GM23338 (cell line): ENCODE measurements at regions not wholly inside any gene's neighbourhood (a gene's known extent, or its start where the extent isn't known, plus 50 kb on each side); places are given as distances from the start of the nearest gene placed in this dataset.
A peak's percentile ranks its signal among the peaks of the same experiment; 100 is the strongest.

ENCODE experiments used
- ATAC-seq: fragments of 200-7000 bp; cut with Tn5 transposase; 3 replicates; pipeline ENCODE4 v1.9.1; 2020
- DNase-seq: peaks from one replicate; pipeline ENCODE4 v3.0.0-alpha.2; 2015; ENCODE audit warnings: low spot score
- H2AFZ ChIP-seq: fragments of 200-600 bp; sonication (generic); 2 replicates; pipeline ENCODE4 v1.8.0; 2016; ENCODE audit warnings: antibody characterized with exemption, mild to moderate bottlenecking, moderate library complexity
- H3F3A ChIP-seq: fragments of 200-600 bp; sonication (generic); replicated peaks from 2 replicates; pipeline ENCODE4 v1.8.0; 2017; ENCODE audit warnings: antibody characterized with exemption, mixed run types, low read depth
- H3K27ac ChIP-seq: fragments of 200-600 bp; sonication (generic); 2 replicates; pipeline ENCODE4 v1.6.1; 2016; ENCODE audit warnings: low read depth
- H3K27me3 ChIP-seq: fragments of 200-600 bp; sonication (generic); 2 replicates; pipeline ENCODE4 v1.8.0; 2016; ENCODE audit warnings: mild to moderate bottlenecking, mixed run types, moderate library complexity; ENCODE audit not compliant: insufficient read depth
- H3K36me3 ChIP-seq: fragments of 200-600 bp; sonication (generic); 2 replicates; pipeline ENCODE4 v1.8.0; 2016; ENCODE audit warnings: mild to moderate bottlenecking; ENCODE audit not compliant: insufficient read depth
- H3K4me1 ChIP-seq: fragments of 200-600 bp; sonication (generic); 2 replicates; pipeline ENCODE4 v1.8.0; 2016; ENCODE audit warnings: mild to moderate bottlenecking, moderate library complexity; ENCODE audit not compliant: insufficient read depth
- H3K4me2 ChIP-seq: fragments of 200-600 bp; sonication (generic); 2 replicates; pipeline ENCODE4 v1.7.1; 2017; ENCODE audit warnings: mixed run types
- H3K4me3 ChIP-seq: fragments of 200-600 bp; sonication (generic); 2 replicates; pipeline ENCODE4 v1.6.1; 2016; ENCODE audit warnings: mixed run types
- H3K79me2 ChIP-seq: fragments of 200-600 bp; sonication (generic); replicated peaks from 2 replicates; pipeline ENCODE4 v1.8.0; 2017; ENCODE audit warnings: mild to moderate bottlenecking; ENCODE audit not compliant: insufficient read depth
- H3K9me2 ChIP-seq: fragments of 200-600 bp; sonication (generic); 2 replicates; pipeline ENCODE4 v1.8.0; 2017; ENCODE audit not compliant: insufficient read depth
- H4K20me1 ChIP-seq: fragments of 200-600 bp; sonication (generic); replicated peaks from 2 replicates; pipeline ENCODE4 v1.8.0; 2017; ENCODE audit warnings: mild to moderate bottlenecking; ENCODE audit not compliant: insufficient read depth
- H3K27ac Mint-ChIP-seq: 2 replicates; pipeline ENCODE4 v1.8.0; 2020; ENCODE audit warnings: inconsistent platforms, mild to moderate bottlenecking, moderate library complexity, mixed read lengths
- H3K27me3 Mint-ChIP-seq: 3 replicates; pipeline ENCODE4 v1.8.0; 2022; ENCODE audit warnings: low read depth, mild to moderate bottlenecking, moderate library complexity, mixed read lengths, inconsistent platforms; ENCODE audit not compliant: insufficient read depth, poor library complexity
- H3K36me3 Mint-ChIP-seq: 3 replicates; pipeline ENCODE4 v1.8.0; 2021; ENCODE audit warnings: low read depth, mild to moderate bottlenecking, inconsistent platforms, moderate library complexity, mixed read lengths
- H3K4me1 Mint-ChIP-seq: 3 replicates; pipeline ENCODE4 v1.8.0; 2020; ENCODE audit warnings: mild to moderate bottlenecking, inconsistent platforms, mixed read lengths
- H3K4me3 Mint-ChIP-seq: 3 replicates; pipeline ENCODE4 v1.8.0; 2021; ENCODE audit warnings: moderate library complexity, mild to moderate bottlenecking, inconsistent platforms, mixed read lengths
- H3K9me3 Mint-ChIP-seq: 3 replicates; pipeline ENCODE4 v1.8.0; 2020; ENCODE audit warnings: moderate library complexity, mild to moderate bottlenecking, inconsistent platforms, mixed read lengths
- CREB1 ChIP-seq: fragments of 250-450 bp; sonication (Bioruptor Pico); IDR thresholded peaks from 2 replicates; pipeline ENCODE4 v1.5.0; 2020; ENCODE audit warnings: low read depth, mild to moderate bottlenecking, moderate library complexity
- EZH2 ChIP-seq: fragments of 200-600 bp; sonication (generic); IDR thresholded peaks from one replicate; pipeline ENCODE4 v1.8.0; 2017; ENCODE audit warnings: antibody characterized with exemption, mild to moderate bottlenecking, low read depth; ENCODE audit not compliant: unreplicated experiment
- EZH2phosphoT487 ChIP-seq: fragments of 200-600 bp; sonication (generic); IDR thresholded peaks from one replicate; pipeline ENCODE4 v1.8.1; 2018; ENCODE audit warnings: antibody characterized with exemption; ENCODE audit not compliant: unreplicated experiment
- JUNB ChIP-seq: IDR thresholded peaks from one replicate; pipeline ENCODE4 v1.6.1; 2016; ENCODE audit warnings: antibody characterized with exemption; ENCODE audit not compliant: unreplicated experiment
- NANOG ChIP-seq: IDR thresholded peaks from 2 replicates; pipeline ENCODE4 v1.6.1; 2016; ENCODE audit warnings: antibody characterized with exemption, borderline replicate concordance
- STAT1 ChIP-seq: IDR thresholded peaks from one replicate; pipeline ENCODE4 v1.6.1; 2016; ENCODE audit warnings: antibody characterized with exemption; ENCODE audit not compliant: unreplicated experiment
- ZNF114 ChIP-seq: fragments of 250-450 bp; sonication (Bioruptor Pico); IDR thresholded peaks from 2 replicates; pipeline ENCODE4 v1.5.0; 2020; ENCODE audit warnings: mild to moderate bottlenecking, moderate library complexity
- ZNF331 ChIP-seq: fragments of 250-450 bp; sonication (Bioruptor Pico); IDR thresholded peaks from 2 replicates; pipeline ENCODE4 v1.5.0; 2020; ENCODE audit warnings: low read depth, mild to moderate bottlenecking, moderate library complexity
- TF ChIP-seq, protein P1 (sequence below): IDR thresholded peaks from 2 replicates; pipeline ENCODE4 v1.6.1; 2016; ENCODE audit warnings: antibody characterized with exemption
- TF ChIP-seq, protein P2 (sequence below), 2 experiments: fragments of 200-600 bp in 1 of 2; sonication (generic) in 1 of 2; conservative IDR thresholded peaks; 2 replicates each; pipeline versions ENCODE4 v1.5.1 to v1.6.1; 2016 to 2017; ENCODE audit warnings: antibody characterized with exemption in 2 of 2, low read depth in 2 of 2, mild to moderate bottlenecking in 2 of 2, moderate library complexity in 1 of 2
- TF ChIP-seq, protein P3 (sequence below): fragments of 250-450 bp; sonication (Bioruptor Pico); IDR thresholded peaks from 2 replicates; pipeline ENCODE4 v1.5.0; 2020; ENCODE audit warnings: mild to moderate bottlenecking, moderate library complexity
- TF ChIP-seq, protein P4 (sequence below): IDR thresholded peaks from one replicate; pipeline ENCODE4 v1.6.1; 2018; ENCODE audit warnings: antibody characterized with exemption; ENCODE audit not compliant: unreplicated experiment

GRCh38 chr5:104247260-104247659 is 684.7 kb upstream of the NUDT12 start (continued):
- TF ChIP-seq, protein P1, sequence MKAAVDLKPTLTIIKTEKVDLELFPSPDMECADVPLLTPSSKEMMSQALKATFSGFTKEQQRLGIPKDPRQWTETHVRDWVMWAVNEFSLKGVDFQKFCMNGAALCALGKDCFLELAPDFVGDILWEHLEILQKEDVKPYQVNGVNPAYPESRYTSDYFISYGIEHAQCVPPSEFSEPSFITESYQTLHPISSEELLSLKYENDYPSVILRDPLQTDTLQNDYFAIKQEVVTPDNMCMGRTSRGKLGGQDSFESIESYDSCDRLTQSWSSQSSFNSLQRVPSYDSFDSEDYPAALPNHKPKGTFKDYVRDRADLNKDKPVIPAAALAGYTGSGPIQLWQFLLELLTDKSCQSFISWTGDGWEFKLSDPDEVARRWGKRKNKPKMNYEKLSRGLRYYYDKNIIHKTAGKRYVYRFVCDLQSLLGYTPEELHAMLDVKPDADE = no peak

DNA sequence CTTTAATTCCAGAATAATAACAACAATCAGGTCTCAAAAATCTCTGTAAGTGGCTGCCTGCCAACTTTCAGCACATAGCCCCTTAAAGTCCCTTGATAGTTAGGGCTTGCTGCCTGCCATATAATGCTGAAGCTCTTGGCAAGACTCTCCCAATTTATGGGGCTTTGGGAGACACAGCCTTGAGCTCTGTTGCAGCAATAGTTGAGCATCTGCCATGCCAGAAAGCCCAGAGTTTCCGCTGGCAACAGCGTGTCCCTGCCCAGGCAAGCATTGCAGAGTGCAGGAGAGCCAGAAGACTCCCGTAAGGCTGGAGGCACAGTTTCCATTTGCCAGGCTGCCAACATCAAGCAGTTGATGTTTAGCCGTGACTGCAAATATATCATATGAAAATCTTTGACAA is 678.5 kb upstream of the NUDT12 start:
- Histone ChIP-seq H3K9me2 (no peaks in the 10 kb centered on the region), H4K20me1 (no peaks in the 10 kb centered on the region), H3F3A (no peaks in the 10 kb centered on the region), H3K4me1 (no peaks in the 10 kb centered on the region), H3K27me3 (no peaks in the 10 kb centered on the region), H3K4me3 (no peak overlapping the region), H3K4me2 (no peak overlapping the region), H3K27ac (no peak overlapping the region), H2AFZ (peak overlapping the region; percentile 75; the same call in 1 of the 2 replicates), H3K79me2 (no peaks in the 10 kb centered on the region), H3K36me3 (no peaks in the 10 kb centered on the region)
- Mint-ChIP-seq H3K9me3 (no peaks in the 10 kb centered on the region), H3K4me3 (no peak overlapping the region), H3K36me3 (no peaks in the 10 kb centered on the region), H3K4me1 (no peaks in the 10 kb centered on the region), H3K27ac (no peak overlapping the region), H3K27me3 (no peaks in the 10 kb centered on the region)
- peak; percentile 53; the same call in 2 of the 3 replicates for ATAC-seq
- DNase-seq = peak; percentile 10
- TF ChIP-seq JUNB (no peak), CREB1 (CRISPR knock-in tag) (no peak), EZH2phosphoT487 (no peak), ZNF331 (CRISPR knock-in tag) (no peak), STAT1 (no peak), EZH2 (no peak), ZNF114 (CRISPR knock-in tag) (no peak), NANOG (no peak)
- TF ChIP-seq, protein P1 = no peak
- TF ChIP-seq, protein P2, sequence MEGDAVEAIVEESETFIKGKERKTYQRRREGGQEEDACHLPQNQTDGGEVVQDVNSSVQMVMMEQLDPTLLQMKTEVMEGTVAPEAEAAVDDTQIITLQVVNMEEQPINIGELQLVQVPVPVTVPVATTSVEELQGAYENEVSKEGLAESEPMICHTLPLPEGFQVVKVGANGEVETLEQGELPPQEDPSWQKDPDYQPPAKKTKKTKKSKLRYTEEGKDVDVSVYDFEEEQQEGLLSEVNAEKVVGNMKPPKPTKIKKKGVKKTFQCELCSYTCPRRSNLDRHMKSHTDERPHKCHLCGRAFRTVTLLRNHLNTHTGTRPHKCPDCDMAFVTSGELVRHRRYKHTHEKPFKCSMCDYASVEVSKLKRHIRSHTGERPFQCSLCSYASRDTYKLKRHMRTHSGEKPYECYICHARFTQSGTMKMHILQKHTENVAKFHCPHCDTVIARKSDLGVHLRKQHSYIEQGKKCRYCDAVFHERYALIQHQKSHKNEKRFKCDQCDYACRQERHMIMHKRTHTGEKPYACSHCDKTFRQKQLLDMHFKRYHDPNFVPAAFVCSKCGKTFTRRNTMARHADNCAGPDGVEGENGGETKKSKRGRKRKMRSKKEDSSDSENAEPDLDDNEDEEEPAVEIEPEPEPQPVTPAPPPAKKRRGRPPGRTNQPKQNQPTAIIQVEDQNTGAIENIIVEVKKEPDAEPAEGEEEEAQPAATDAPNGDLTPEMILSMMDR (conservative IDR thresholded peaks at IDR 0.05; ENCODE audit: low read depth in 2 of 2) = no peak
- TF ChIP-seq, protein P3, sequence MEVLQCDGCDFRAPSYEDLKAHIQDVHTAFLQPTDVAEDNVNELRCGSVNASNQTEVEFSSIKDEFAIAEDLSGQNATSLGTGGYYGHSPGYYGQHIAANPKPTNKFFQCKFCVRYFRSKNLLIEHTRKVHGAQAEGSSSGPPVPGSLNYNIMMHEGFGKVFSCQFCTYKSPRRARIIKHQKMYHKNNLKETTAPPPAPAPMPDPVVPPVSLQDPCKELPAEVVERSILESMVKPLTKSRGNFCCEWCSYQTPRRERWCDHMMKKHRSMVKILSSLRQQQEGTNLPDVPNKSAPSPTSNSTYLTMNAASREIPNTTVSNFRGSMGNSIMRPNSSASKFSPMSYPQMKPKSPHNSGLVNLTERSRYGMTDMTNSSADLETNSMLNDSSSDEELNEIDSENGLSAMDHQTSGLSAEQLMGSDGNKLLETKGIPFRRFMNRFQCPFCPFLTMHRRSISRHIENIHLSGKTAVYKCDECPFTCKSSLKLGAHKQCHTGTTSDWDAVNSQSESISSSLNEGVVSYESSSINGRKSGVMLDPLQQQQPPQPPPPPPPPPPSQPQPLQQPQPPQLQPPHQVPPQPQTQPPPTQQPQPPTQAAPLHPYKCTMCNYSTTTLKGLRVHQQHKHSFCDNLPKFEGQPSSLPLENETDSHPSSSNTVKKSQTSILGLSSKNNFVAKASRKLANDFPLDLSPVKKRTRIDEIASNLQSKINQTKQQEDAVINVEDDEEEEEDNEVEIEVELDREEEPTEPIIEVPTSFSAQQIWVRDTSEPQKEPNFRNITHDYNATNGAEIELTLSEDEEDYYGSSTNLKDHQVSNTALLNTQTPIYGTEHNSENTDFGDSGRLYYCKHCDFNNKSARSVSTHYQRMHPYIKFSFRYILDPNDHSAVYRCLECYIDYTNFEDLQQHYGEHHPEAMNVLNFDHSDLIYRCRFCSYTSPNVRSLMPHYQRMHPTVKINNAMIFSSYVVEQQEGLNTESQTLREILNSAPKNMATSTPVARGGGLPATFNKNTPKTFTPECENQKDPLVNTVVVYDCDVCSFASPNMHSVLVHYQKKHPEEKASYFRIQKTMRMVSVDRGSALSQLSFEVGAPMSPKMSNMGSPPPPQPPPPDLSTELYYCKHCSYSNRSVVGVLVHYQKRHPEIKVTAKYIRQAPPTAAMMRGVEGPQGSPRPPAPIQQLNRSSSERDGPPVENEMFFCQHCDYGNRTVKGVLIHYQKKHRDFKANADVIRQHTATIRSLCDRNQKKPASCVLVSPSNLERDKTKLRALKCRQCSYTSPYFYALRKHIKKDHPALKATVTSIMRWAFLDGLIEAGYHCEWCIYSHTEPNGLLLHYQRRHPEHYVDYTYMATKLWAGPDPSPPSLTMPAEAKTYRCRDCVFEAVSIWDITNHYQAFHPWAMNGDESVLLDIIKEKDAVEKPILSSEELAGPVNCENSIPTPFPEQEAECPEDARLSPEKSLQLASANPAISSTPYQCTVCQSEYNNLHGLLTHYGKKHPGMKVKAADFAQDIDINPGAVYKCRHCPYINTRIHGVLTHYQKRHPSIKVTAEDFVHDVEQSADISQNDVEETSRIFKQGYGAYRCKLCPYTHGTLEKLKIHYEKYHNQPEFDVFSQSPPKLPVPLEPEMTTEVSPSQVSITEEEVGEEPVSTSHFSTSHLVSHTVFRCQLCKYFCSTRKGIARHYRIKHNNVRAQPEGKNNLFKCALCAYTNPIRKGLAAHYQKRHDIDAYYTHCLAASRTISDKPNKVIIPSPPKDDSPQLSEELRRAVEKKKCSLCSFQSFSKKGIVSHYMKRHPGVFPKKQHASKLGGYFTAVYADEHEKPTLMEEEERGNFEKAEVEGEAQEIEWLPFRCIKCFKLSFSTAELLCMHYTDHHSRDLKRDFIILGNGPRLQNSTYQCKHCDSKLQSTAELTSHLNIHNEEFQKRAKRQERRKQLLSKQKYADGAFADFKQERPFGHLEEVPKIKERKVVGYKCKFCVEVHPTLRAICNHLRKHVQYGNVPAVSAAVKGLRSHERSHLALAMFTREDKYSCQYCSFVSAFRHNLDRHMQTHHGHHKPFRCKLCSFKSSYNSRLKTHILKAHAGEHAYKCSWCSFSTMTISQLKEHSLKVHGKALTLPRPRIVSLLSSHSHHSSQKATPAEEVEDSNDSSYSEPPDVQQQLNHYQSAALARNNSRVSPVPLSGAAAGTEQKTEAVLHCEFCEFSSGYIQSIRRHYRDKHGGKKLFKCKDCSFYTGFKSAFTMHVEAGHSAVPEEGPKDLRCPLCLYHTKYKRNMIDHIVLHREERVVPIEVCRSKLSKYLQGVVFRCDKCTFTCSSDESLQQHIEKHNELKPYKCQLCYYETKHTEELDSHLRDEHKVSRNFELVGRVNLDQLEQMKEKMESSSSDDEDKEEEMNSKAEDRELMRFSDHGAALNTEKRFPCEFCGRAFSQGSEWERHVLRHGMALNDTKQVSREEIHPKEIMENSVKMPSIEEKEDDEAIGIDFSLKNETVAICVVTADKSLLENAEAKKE (CRISPR knock-in tag) = no peak
- TF ChIP-seq, protein P4, sequence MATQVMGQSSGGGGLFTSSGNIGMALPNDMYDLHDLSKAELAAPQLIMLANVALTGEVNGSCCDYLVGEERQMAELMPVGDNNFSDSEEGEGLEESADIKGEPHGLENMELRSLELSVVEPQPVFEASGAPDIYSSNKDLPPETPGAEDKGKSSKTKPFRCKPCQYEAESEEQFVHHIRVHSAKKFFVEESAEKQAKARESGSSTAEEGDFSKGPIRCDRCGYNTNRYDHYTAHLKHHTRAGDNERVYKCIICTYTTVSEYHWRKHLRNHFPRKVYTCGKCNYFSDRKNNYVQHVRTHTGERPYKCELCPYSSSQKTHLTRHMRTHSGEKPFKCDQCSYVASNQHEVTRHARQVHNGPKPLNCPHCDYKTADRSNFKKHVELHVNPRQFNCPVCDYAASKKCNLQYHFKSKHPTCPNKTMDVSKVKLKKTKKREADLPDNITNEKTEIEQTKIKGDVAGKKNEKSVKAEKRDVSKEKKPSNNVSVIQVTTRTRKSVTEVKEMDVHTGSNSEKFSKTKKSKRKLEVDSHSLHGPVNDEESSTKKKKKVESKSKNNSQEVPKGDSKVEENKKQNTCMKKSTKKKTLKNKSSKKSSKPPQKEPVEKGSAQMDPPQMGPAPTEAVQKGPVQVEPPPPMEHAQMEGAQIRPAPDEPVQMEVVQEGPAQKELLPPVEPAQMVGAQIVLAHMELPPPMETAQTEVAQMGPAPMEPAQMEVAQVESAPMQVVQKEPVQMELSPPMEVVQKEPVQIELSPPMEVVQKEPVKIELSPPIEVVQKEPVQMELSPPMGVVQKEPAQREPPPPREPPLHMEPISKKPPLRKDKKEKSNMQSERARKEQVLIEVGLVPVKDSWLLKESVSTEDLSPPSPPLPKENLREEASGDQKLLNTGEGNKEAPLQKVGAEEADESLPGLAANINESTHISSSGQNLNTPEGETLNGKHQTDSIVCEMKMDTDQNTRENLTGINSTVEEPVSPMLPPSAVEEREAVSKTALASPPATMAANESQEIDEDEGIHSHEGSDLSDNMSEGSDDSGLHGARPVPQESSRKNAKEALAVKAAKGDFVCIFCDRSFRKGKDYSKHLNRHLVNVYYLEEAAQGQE = no peak
